Mammary epithelial cell (primary cell): ENCODE measurements at regions not wholly inside any gene's neighbourhood (a gene's known extent, or its start where the extent isn't known, plus 50 kb on each side); places are given as distances from the start of the nearest gene placed in this dataset.

Experiments
- CTCF ChIP-seq, 2 donors: IDR thresholded peaks in 1 of 2; conservative IDR thresholded peaks in 1 of 2; 2 replicates each; pipeline ENCODE4 v1.5.1; 2011 to 2012; ENCODE audit warnings: inconsistent platforms in 2 of 2, low read length in 2 of 2, mild to moderate bottlenecking in 2 of 2, control low read depth in 1 of 2, low read depth in 1 of 2; ENCODE audit not compliant: insufficient read depth in 1 of 2; ENCODE audit errors: extremely low read depth in 1 of 2
- EZH2 ChIP-seq: IDR thresholded peaks from 2 replicates; pipeline ENCODE4 v1.6.1; 2012; ENCODE audit warnings: low read length, inconsistent platforms, borderline replicate concordance

- no peak for TF ChIP-seq CTCF (conservative IDR thresholded peaks at IDR 0.05 in 1 of 2, IDR thresholded peaks at IDR 0.05 in 1 of 2; ENCODE audit: extremely low read depth in 1 of 2, insufficient read depth in 1 of 2, low read depth in 1 of 2, low read length in 2 of 2)
- TF ChIP-seq EZH2: no peak
Measured at GRCh38 chr4:124890522-124890921, 178.0 kb upstream of the ANKRD50 start.
